ENCODE measurements at regions not wholly inside any gene's neighbourhood (a gene's known extent, or its start where the extent isn't known, plus 50 kb on each side); places are given as distances from the start of the nearest gene placed in this dataset.

DNA sequence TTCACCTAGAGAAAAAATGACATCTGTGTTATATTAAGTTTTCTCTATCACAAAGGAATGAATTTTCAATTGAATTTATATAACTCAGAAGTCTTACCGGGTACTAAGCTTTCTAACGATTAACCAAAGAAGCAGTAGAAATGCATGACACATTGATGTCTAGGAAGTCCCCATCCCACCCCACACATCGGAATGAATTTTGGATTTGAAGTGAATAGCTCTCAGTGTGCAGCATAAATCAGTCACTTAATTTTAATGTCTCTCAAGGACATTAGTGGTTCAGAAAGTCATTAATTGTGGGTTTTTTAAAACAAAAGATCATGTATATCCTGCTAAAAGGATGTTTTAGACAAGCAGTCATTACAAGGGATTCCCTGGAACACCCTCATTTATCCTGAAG lies 141.4 kb upstream of the PIEZO2 start:
- no peak overlapping the region for H2AFZ ChIP-seq (ENCODE audit: low read depth, low read length, poor library complexity, severe bottlenecking)
- no peak overlapping the region for H3K9ac ChIP-seq (ENCODE audit: low read length)
- H3K36me3 ChIP-seq (ENCODE audit: control insufficient read depth in 1 of 2, insufficient read depth in 2 of 2, low read length in 2 of 2), result no peaks in the 10 kb centered on the region
- no peaks in the 10 kb centered on the region for H3K9me2 ChIP-seq (ENCODE audit: insufficient read depth)
- no peak overlapping the region for H3K4me3 ChIP-seq (replicated peaks in 1 of 2; ENCODE audit: low read depth in 1 of 2, low read length in 2 of 2)
- no peak for ATAC-seq
- H3K4me2 ChIP-seq (ENCODE audit: low read length), result no peak overlapping the region
- no TSS peak for BruUV-seq (replicated peaks)
- H3K27me3 ChIP-seq (ENCODE audit: insufficient read depth, low read length), result peaks cover 51% of the 10 kb centered on the region
- no peak for TF ChIP-seq ELF1 (IDR thresholded peaks at IDR 0.05; ENCODE audit: borderline replicate concordance, low read depth)
- TF ChIP-seq YY1 (IDR thresholded peaks at IDR 0.05; ENCODE audit: extremely low read depth, insufficient replicate concordance, low read depth, low read length), result no peak
- no peak for TF ChIP-seq EGR1 (IDR thresholded peaks at IDR 0.05; ENCODE audit: low read depth)
- TF ChIP-seq CBX3 (IDR thresholded peaks at IDR 0.05; ENCODE audit: low read depth), result no peak
- TF ChIP-seq CEBPB (IDR thresholded peaks at IDR 0.05; ENCODE audit: low read depth), result no peak
- TF ChIP-seq, protein P1, sequence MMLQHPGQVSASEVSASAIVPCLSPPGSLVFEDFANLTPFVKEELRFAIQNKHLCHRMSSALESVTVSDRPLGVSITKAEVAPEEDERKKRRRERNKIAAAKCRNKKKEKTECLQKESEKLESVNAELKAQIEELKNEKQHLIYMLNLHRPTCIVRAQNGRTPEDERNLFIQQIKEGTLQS (IDR thresholded peaks at IDR 0.05), result no peak
- TF ChIP-seq JUND (IDR thresholded peaks at IDR 0.05), result no peak
- TF ChIP-seq ZNF274 (IDR thresholded peaks at IDR 0.05; ENCODE audit: low read depth, low read length), result no peak
- intact Hi-C loops (cut with micrococcal nuclease), result no loop called here
- H3K27ac ChIP-seq (ENCODE audit: low read depth, low read length), result no peak overlapping the region
- no peaks in the 10 kb centered on the region for H4K20me1 ChIP-seq (ENCODE audit: insufficient read depth)
- H3K4me1 ChIP-seq (ENCODE audit: control insufficient read depth in 1 of 2, insufficient read depth in 2 of 2, low read length in 2 of 2), result no peaks in the 10 kb centered on the region
- POLR2A ChIA-PET, result no interaction called here
- no peak for DNase-seq (ENCODE audit: low read depth, low spot score)
- no peaks in the 10 kb centered on the region for H3K79me2 ChIP-seq (ENCODE audit: insufficient read depth, low read length)
- RAD21 ChIA-PET (ENCODE audit: low non-redundant PET in 1 of 2, low total read pairs in 2 of 2, uncharacterized antibody in 2 of 2, unreplicated experiment in 2 of 2), result no interaction called here
- no peaks in the 10 kb centered on the region for H3K9me3 ChIP-seq (ENCODE audit: control insufficient read depth in 1 of 2, insufficient read depth in 1 of 2, low read depth in 1 of 2, low read length in 2 of 2)
- CTCF ChIA-PET, result interaction anchor here (0.7 kb wide), 1 partner anchor 21 kb away, joined by 3 read pairs; no protein-coding TSS in a partner anchor

GRCh38 chr18:11289248-11289647 lies 139.9 kb upstream of the PIEZO2 start:
- intact Hi-C loops (cut with micrococcal nuclease), result no loop called here
- ChIA-PET CTCF (no interaction called here), RAD21 (ENCODE audit: low non-redundant PET in 1 of 2, low total read pairs in 2 of 2, uncharacterized antibody in 2 of 2, unreplicated experiment in 2 of 2) (no interaction called here), POLR2A (no interaction called here)
- H3K79me2 ChIP-seq (ENCODE audit: insufficient read depth, low read length), result no peaks in the 10 kb centered on the region
- H3K9me2 ChIP-seq (ENCODE audit: insufficient read depth), result no peaks in the 10 kb centered on the region
- H3K4me3 ChIP-seq (replicated peaks in 1 of 2; ENCODE audit: low read depth in 1 of 2, low read length in 2 of 2), result no peak overlapping the region
- H3K9me3 ChIP-seq (ENCODE audit: control insufficient read depth in 1 of 2, insufficient read depth in 1 of 2, low read depth in 1 of 2, low read length in 2 of 2), result no peaks in the 10 kb centered on the region
- H3K4me2 ChIP-seq (ENCODE audit: low read length), result no peak overlapping the region
- no peak overlapping the region for H2AFZ ChIP-seq (ENCODE audit: low read depth, low read length, poor library complexity, severe bottlenecking)
- H3K4me1 ChIP-seq (ENCODE audit: control insufficient read depth in 1 of 2, insufficient read depth in 2 of 2, low read length in 2 of 2), result no peaks in the 10 kb centered on the region
- H4K20me1 ChIP-seq (ENCODE audit: insufficient read depth), result no peaks in the 10 kb centered on the region
- TF ChIP-seq, protein P2, sequence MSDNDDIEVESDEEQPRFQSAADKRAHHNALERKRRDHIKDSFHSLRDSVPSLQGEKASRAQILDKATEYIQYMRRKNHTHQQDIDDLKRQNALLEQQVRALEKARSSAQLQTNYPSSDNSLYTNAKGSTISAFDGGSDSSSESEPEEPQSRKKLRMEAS (IDR thresholded peaks at IDR 0.05), result no peak
- no peak for TF ChIP-seq EZH2 (IDR thresholded peaks at IDR 0.05)
- TF ChIP-seq FOSL1 (IDR thresholded peaks at IDR 0.05; ENCODE audit: low read depth), result no peak
- TF ChIP-seq EZH2phosphoT487 (IDR thresholded peaks at IDR 0.05; ENCODE audit: borderline replicate concordance), result no peak
- TF ChIP-seq, protein P1 (IDR thresholded peaks at IDR 0.05), result no peak
- ATAC-seq (no peak), DNase-seq (ENCODE audit: low read depth, low spot score) (no peak)
- BruUV-seq (replicated peaks), result no TSS peak
- no peak overlapping the region for H3K9ac ChIP-seq (ENCODE audit: low read length)
- no peaks in the 10 kb centered on the region for H3K36me3 ChIP-seq (ENCODE audit: control insufficient read depth in 1 of 2, insufficient read depth in 2 of 2, low read length in 2 of 2)
- H3K27ac ChIP-seq (ENCODE audit: low read depth, low read length), result no peak overlapping the region
- peaks cover 48% of the 10 kb centered on the region for H3K27me3 ChIP-seq (ENCODE audit: insufficient read depth, low read length)

Data from HCT116 (cell line).